A549 (cell line): ENCODE measurements at regions not wholly inside any gene's neighbourhood (a gene's known extent, or its start where the extent isn't known, plus 50 kb on each side); places are given as distances from the start of the nearest gene placed in this dataset.

Experiments used
- ATAC-seq, 2 experiments: fragments of 200-7000 bp in 1 of 2; fragments of >200 bp in 1 of 2; cut with Nextera tagmentation in 1 of 2; cut with Tn5 transposase in 1 of 2; 3 replicates each; pipeline versions ENCODE4 v1.8.0 to v1.9.1; 2018 to 2020; ENCODE audit warnings: mild to moderate bottlenecking in 1 of 2, moderate library complexity in 1 of 2
- CTCF ChIA-PET: fragments of 300-600 bp; sonication (Branson Sonifier 250); formaldehyde crosslinking; extraction: SDS; loops from one replicate; lab custom pipeline; 2021; ENCODE audit warnings: antibody characterized with exemption, inconsistent platforms; lab: Yijun Ruan, JAX
- POLR2A ChIA-PET: fragments of 350-600 bp; formaldehyde crosslinking; extraction: SDS; loops from one replicate; lab custom pipeline; 2021; ENCODE audit warnings: antibody characterized with exemption, inconsistent platforms; lab: Yijun Ruan, JAX
- DNase-seq, 2 experiments: peaks; one replicate each; pipeline versions ENCODE4 v3.0.0 to v3.0.0-alpha.2; 2011 to 2016; ENCODE audit warnings: low read depth in 1 of 2, low spot score in 1 of 2
- FAIRE-seq: peaks from 2 replicates; lab custom pipeline; 2011; peaks lifted over from hg19 to GRCh38; lab: Jason Lieb, UNC
- H3K27ac ChIP-seq, 2 experiments: fragments of >200 bp; sonication (Bioruptor Twin); formaldehyde crosslinking; 3 replicates each; pipeline ENCODE4 v1.5.1; 2016 to 2017
- H3K4me1 ChIP-seq: fragments of >200 bp; sonication (Bioruptor Twin); formaldehyde crosslinking; 3 replicates; pipeline ENCODE4 v1.6.1; 2016
- H3K4me2 ChIP-seq: fragments of >200 bp; sonication (Bioruptor Twin); formaldehyde crosslinking; 3 replicates; pipeline ENCODE4 v1.6.1; 2016
- H3K4me3 ChIP-seq: fragments of >200 bp; sonication (Bioruptor Twin); formaldehyde crosslinking; 3 replicates; pipeline ENCODE4 v1.5.1; 2016
- H3K9me3 ChIP-seq: fragments of >200 bp; sonication (Bioruptor Twin); formaldehyde crosslinking; 3 replicates; pipeline ENCODE4 v1.6.1; 2016
- BCL3 ChIP-seq: fragments of >200 bp; sonication (Bioruptor Twin); formaldehyde crosslinking; IDR thresholded peaks from 3 replicates; pipeline ENCODE4 v1.6.1; 2016
- BHLHE40 ChIP-seq: IDR thresholded peaks from 2 replicates; pipeline ENCODE4 v1.6.1; 2012; ENCODE audit warnings: low read depth, low read length, inconsistent platforms
- CBX2 ChIP-seq: fragments of 200-600 bp; sonication (generic); IDR thresholded peaks from 2 replicates; pipeline ENCODE4 v1.6.1; 2016; ENCODE audit warnings: low read depth, mild to moderate bottlenecking, borderline replicate concordance
- CEBPB ChIP-seq, 2 experiments: fragments of >200 bp in 1 of 2; sonication (Bioruptor Twin) in 1 of 2; formaldehyde crosslinking in 1 of 2; IDR thresholded peaks; 2 replicates each; pipeline ENCODE4 v1.6.1; 2012 to 2016
- CHD2 ChIP-seq: fragments of 150-350 bp; IDR thresholded peaks from 2 replicates; pipeline ENCODE4 v1.6.1; 2014; ENCODE audit warnings: low read length; ENCODE audit not compliant: partially characterized antibody
- CHD4 ChIP-seq: fragments of 200-600 bp; sonication (generic); IDR thresholded peaks from 2 replicates; pipeline ENCODE4 v1.6.1; 2016; ENCODE audit warnings: antibody characterized with exemption, mild to moderate bottlenecking, borderline replicate concordance
- E2F6 ChIP-seq: IDR thresholded peaks from 2 replicates; pipeline ENCODE4 v1.6.1; 2012; ENCODE audit warnings: low read depth, borderline replicate concordance
- ESRRA ChIP-seq: fragments of 150-350 bp; IDR thresholded peaks from 2 replicates; pipeline ENCODE4 v1.6.1; 2014; ENCODE audit warnings: mild to moderate bottlenecking, low read length, borderline replicate concordance
- FOSB ChIP-seq: fragments of 250-450 bp; sonication (Bioruptor Pico); IDR thresholded peaks from 2 replicates; pipeline ENCODE4 v1.5.0; 2020; ENCODE audit warnings: mild to moderate bottlenecking, moderate library complexity
- FOSL2 ChIP-seq, 2 experiments: fragments of 450-650 bp in 1 of 2; fragments of >200 bp in 1 of 2; sonication (Bioruptor Twin) in 1 of 2; formaldehyde crosslinking; IDR thresholded peaks; 2 replicates each; pipeline versions ENCODE4 v1.5.0 to v1.6.1; 2016 to 2020; ENCODE audit warnings: mild to moderate bottlenecking in 1 of 2, moderate library complexity in 1 of 2
- FOXS1 ChIP-seq: fragments of 250-450 bp; sonication (Bioruptor Pico); IDR thresholded peaks from 2 replicates; pipeline ENCODE4 v1.5.0; 2020; ENCODE audit warnings: mild to moderate bottlenecking, moderate library complexity
- HDAC2 ChIP-seq: fragments of 200-600 bp; sonication (generic); IDR thresholded peaks from 2 replicates; pipeline ENCODE4 v1.6.1; 2016
- HEYL ChIP-seq: fragments of 250-450 bp; sonication (Bioruptor Pico); IDR thresholded peaks from 2 replicates; pipeline ENCODE4 v1.8.0; 2021; ENCODE audit warnings: mild to moderate bottlenecking, moderate library complexity
- HOXA7 ChIP-seq: fragments of 250-450 bp; sonication (Bioruptor Pico); IDR thresholded peaks from 2 replicates; pipeline ENCODE4 v1.5.0; 2020; ENCODE audit warnings: mild to moderate bottlenecking, moderate library complexity
- HOXB13 ChIP-seq: fragments of 250-450 bp; sonication (Bioruptor Pico); IDR thresholded peaks from 2 replicates; pipeline ENCODE4 v1.5.0; 2020; ENCODE audit warnings: low read depth, mild to moderate bottlenecking, moderate library complexity
- HOXB5 ChIP-seq: fragments of 250-450 bp; sonication (Bioruptor Pico); IDR thresholded peaks from 2 replicates; pipeline ENCODE4 v1.5.0; 2020; ENCODE audit warnings: mild to moderate bottlenecking, moderate library complexity
- JUNB ChIP-seq: fragments of >200 bp; sonication (Bioruptor Twin); formaldehyde crosslinking; IDR thresholded peaks from 2 replicates; pipeline ENCODE4 v1.6.1; 2016
- KDM1A ChIP-seq: fragments of 200-600 bp; sonication (generic); IDR thresholded peaks from 2 replicates; pipeline ENCODE4 v1.6.1; 2016; ENCODE audit warnings: low read depth, mild to moderate bottlenecking
- KDM5A ChIP-seq: fragments of 200-600 bp; sonication (generic); IDR thresholded peaks from 2 replicates; pipeline ENCODE4 v1.6.1; 2016; ENCODE audit warnings: antibody characterized with exemption, mild to moderate bottlenecking
- MAX ChIP-seq: IDR thresholded peaks from 2 replicates; pipeline ENCODE4 v1.6.1; 2012
- MAZ ChIP-seq: fragments of 150-350 bp; IDR thresholded peaks from 2 replicates; pipeline ENCODE4 v1.6.1; 2014; ENCODE audit warnings: antibody characterized with exemption, low read depth, low read length, borderline replicate concordance
- MYC ChIP-seq: IDR thresholded peaks from 2 replicates; pipeline ENCODE4 v1.6.1; 2012; ENCODE audit warnings: mild to moderate bottlenecking, inconsistent platforms, low read length, improper control_type of control experiment, borderline replicate concordance
- NR3C1 ChIP-seq: fragments of >200 bp; sonication (Bioruptor Twin); formaldehyde crosslinking; IDR thresholded peaks from 3 replicates; pipeline ENCODE4 v1.6.1; 2017
- PHF8 ChIP-seq: fragments of 200-600 bp; sonication (generic); IDR thresholded peaks from 2 replicates; pipeline ENCODE4 v1.6.1; 2016; ENCODE audit warnings: low read depth, mild to moderate bottlenecking, antibody characterized with exemption, moderate library complexity, borderline replicate concordance
- POLR2AphosphoS2 ChIP-seq: conservative IDR thresholded peaks from 2 replicates; pipeline ENCODE4 v1.6.1; 2012; ENCODE audit warnings: low read length, improper control_type of control experiment, inconsistent platforms
- RCOR1 ChIP-seq: fragments of 150-350 bp; IDR thresholded peaks from 2 replicates; pipeline ENCODE4 v1.6.1; 2014; ENCODE audit warnings: antibody characterized with exemption, low read length, low read depth
- SMC3 ChIP-seq: fragments of >200 bp; sonication (Bioruptor Twin); formaldehyde crosslinking; IDR thresholded peaks from 3 replicates; pipeline ENCODE4 v1.6.1; 2018; ENCODE audit warnings: inconsistent platforms
- ZNF302 ChIP-seq: fragments of 250-450 bp; sonication (Bioruptor Pico); IDR thresholded peaks from 2 replicates; pipeline ENCODE4 v1.9.0; 2021; ENCODE audit warnings: inconsistent platforms, mild to moderate bottlenecking, moderate library complexity
- WGBS: methylation state at CpG from one replicate; pipeline ENCODE4 v1.1.6; 2017; ENCODE audit errors: missing lambda C conversion rate; 5-methylcytosine and 5-hydroxymethylcytosine counted together
- TF ChIP-seq, protein P1 (sequence below): fragments of >200 bp; sonication (Bioruptor Twin); formaldehyde crosslinking; IDR thresholded peaks from 2 replicates; pipeline ENCODE4 v1.6.1; 2016
- TF ChIP-seq, protein P2 (sequence below): fragments of 200-600 bp; sonication (generic); IDR thresholded peaks from 2 replicates; pipeline ENCODE4 v1.6.1; 2016; ENCODE audit warnings: antibody characterized with exemption, mild to moderate bottlenecking, moderate library complexity

GRCh38 chr13:22893204-22893603 lies 287.6 kb upstream of the SGCG start:
- no peak for FAIRE-seq
- 31% methylated on average over 4 of the region's 4 CpGs for WGBS
- H3K9me3 ChIP-seq = no peaks in the 10 kb centered on the region
- H3K27ac ChIP-seq = no peak overlapping the region
- no peak for ATAC-seq
- H3K4me3 ChIP-seq = no peak overlapping the region
- no peak overlapping the region for H3K4me2 ChIP-seq
- CTCF ChIA-PET = no interaction called here
- POLR2A ChIA-PET = no interaction called here
- DNase-seq = no peak
- no peak for TF ChIP-seq CBX2
- TF ChIP-seq PHF8 = no peak
- TF ChIP-seq HOXB5 (CRISPR knock-in tag) = no peak
- no peak for TF ChIP-seq MAX
- no peak for TF ChIP-seq FOXS1 (CRISPR knock-in tag)
- no peak for TF ChIP-seq HOXA7 (CRISPR knock-in tag)
- TF ChIP-seq JUNB = no peak
- TF ChIP-seq E2F6 = no peak
- no peak for TF ChIP-seq KDM5A
- no peak for TF ChIP-seq HDAC2
- TF ChIP-seq CHD4 = no peak
- TF ChIP-seq MYC = no peak
- TF ChIP-seq POLR2AphosphoS2 = no peak
- no peak for TF ChIP-seq CHD2
- no peak for TF ChIP-seq KDM1A
- no peak for TF ChIP-seq MAZ
- TF ChIP-seq RCOR1 = no peak
- TF ChIP-seq BCL3 = no peak
- no peaks in the 10 kb centered on the region for H3K4me1 ChIP-seq

GRCh38 chr13:22893777-22894176 lies 287.0 kb upstream of the SGCG start:
- ChIA-PET POLR2A (no interaction called here), CTCF (no interaction called here)
- TF ChIP-seq MAZ (no peak), HEYL (CRISPR knock-in tag) (no peak), HOXB13 (no peak), FOSL2 (IDR thresholded peaks at IDR 0.05) (no peak), FOSL2 (CRISPR knock-in tag; IDR thresholded peaks at IDR 0.05) (no peak), RCOR1 (no peak), NR3C1 (no peak), CBX2 (no peak), ZNF302 (CRISPR knock-in tag) (no peak), SMC3 (no peak), BCL3 (no peak), MYC (no peak), BHLHE40 (no peak), ESRRA (no peak), CEBPB (IDR thresholded peaks at IDR 0.05) (no peak), FOSB (CRISPR knock-in tag) (no peak), POLR2AphosphoS2 (no peak)
- TF ChIP-seq, protein P1, sequence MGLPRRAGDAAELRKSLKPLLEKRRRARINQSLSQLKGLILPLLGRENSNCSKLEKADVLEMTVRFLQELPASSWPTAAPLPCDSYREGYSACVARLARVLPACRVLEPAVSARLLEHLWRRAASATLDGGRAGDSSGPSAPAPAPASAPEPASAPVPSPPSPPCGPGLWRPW = no peak
- TF ChIP-seq, protein P2, sequence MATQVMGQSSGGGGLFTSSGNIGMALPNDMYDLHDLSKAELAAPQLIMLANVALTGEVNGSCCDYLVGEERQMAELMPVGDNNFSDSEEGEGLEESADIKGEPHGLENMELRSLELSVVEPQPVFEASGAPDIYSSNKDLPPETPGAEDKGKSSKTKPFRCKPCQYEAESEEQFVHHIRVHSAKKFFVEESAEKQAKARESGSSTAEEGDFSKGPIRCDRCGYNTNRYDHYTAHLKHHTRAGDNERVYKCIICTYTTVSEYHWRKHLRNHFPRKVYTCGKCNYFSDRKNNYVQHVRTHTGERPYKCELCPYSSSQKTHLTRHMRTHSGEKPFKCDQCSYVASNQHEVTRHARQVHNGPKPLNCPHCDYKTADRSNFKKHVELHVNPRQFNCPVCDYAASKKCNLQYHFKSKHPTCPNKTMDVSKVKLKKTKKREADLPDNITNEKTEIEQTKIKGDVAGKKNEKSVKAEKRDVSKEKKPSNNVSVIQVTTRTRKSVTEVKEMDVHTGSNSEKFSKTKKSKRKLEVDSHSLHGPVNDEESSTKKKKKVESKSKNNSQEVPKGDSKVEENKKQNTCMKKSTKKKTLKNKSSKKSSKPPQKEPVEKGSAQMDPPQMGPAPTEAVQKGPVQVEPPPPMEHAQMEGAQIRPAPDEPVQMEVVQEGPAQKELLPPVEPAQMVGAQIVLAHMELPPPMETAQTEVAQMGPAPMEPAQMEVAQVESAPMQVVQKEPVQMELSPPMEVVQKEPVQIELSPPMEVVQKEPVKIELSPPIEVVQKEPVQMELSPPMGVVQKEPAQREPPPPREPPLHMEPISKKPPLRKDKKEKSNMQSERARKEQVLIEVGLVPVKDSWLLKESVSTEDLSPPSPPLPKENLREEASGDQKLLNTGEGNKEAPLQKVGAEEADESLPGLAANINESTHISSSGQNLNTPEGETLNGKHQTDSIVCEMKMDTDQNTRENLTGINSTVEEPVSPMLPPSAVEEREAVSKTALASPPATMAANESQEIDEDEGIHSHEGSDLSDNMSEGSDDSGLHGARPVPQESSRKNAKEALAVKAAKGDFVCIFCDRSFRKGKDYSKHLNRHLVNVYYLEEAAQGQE = no peak
- 36% methylated on average over 2 of the region's 2 CpGs for WGBS
- FAIRE-seq (no peak), ATAC-seq (no peak), DNase-seq (no peak)
- no peaks in the 10 kb centered on the region for H3K4me1 ChIP-seq
- no peak overlapping the region for H3K27ac ChIP-seq
- no peaks in the 10 kb centered on the region for H3K9me3 ChIP-seq
- no peak overlapping the region for H3K4me2 ChIP-seq
- no peak overlapping the region for H3K4me3 ChIP-seq
